MM.1S (cell line): ENCODE measurements at regions not wholly inside any gene's neighbourhood (a gene's known extent, or its start where the extent isn't known, plus 50 kb on each side); places are given as distances from the start of the nearest gene placed in this dataset.

Source experiments
- DNase-seq: peaks from one replicate; pipeline ENCODE4 v3.0.0-alpha.2; 2015
- H2AFZ ChIP-seq: fragments of 300-600 bp; sonication (generic); 2 replicates; pipeline ENCODE4 v1.6.0; 2016; ENCODE audit warnings: antibody characterized with exemption, low read length
- H3F3A ChIP-seq: fragments of 300-600 bp; sonication (generic); 2 replicates; pipeline ENCODE4 v1.6.1; 2016; ENCODE audit warnings: mild to moderate bottlenecking, antibody characterized with exemption, low read length, moderate library complexity, mixed read lengths; ENCODE audit not compliant: insufficient read depth
- H3K27ac ChIP-seq: fragments of 300-600 bp; sonication (generic); 2 replicates; pipeline ENCODE4 v1.5.1; 2016; ENCODE audit warnings: mild to moderate bottlenecking, low read length
- H3K27me3 ChIP-seq: fragments of 300-600 bp; sonication (generic); replicated peaks from 2 replicates; pipeline ENCODE4 v1.6.0; 2016; ENCODE audit warnings: low read length; ENCODE audit not compliant: insufficient read depth
- H3K36me3 ChIP-seq: fragments of 300-600 bp; sonication (generic); replicated peaks from 2 replicates; pipeline ENCODE4 v1.6.1; 2016; ENCODE audit warnings: mild to moderate bottlenecking, low read length, mixed read lengths; ENCODE audit not compliant: insufficient read depth
- H3K4me1 ChIP-seq: fragments of 300-600 bp; sonication (generic); 2 replicates; pipeline ENCODE4 v1.6.1; 2016; ENCODE audit warnings: low read length, mixed read lengths
- H3K4me2 ChIP-seq: fragments of 300-600 bp; sonication (generic); 2 replicates; pipeline ENCODE4 v1.6.0; 2016; ENCODE audit warnings: low read depth, low read length
- H3K4me3 ChIP-seq: fragments of 300-600 bp; sonication (generic); 2 replicates; pipeline ENCODE4 v1.5.1; 2016; ENCODE audit warnings: low read length, mixed read lengths
- H3K79me2 ChIP-seq: fragments of 300-600 bp; sonication (generic); 2 replicates; pipeline ENCODE4 v1.6.1; 2016; ENCODE audit warnings: mixed run types, low read length, mixed read lengths
- H3K9ac ChIP-seq: fragments of 300-600 bp; sonication (generic); 2 replicates; pipeline ENCODE4 v1.6.1; 2016; ENCODE audit warnings: low read length, mixed read lengths
- H3K9me2 ChIP-seq: fragments of 300-600 bp; sonication (generic); replicated peaks from 2 replicates; pipeline ENCODE4 v1.6.1; 2016; ENCODE audit warnings: mild to moderate bottlenecking, low read length, mixed read lengths; ENCODE audit not compliant: insufficient read depth
- H3K9me3 ChIP-seq: fragments of 300-600 bp; sonication (generic); replicated peaks from 2 replicates; pipeline ENCODE4 v1.6.1; 2016; ENCODE audit warnings: mild to moderate bottlenecking, low read length, mixed read lengths; ENCODE audit not compliant: insufficient read depth
- H4K20me1 ChIP-seq: fragments of 300-600 bp; sonication (generic); 2 replicates; pipeline ENCODE4 v1.6.1; 2016; ENCODE audit warnings: mild to moderate bottlenecking, low read length, moderate library complexity, mixed read lengths; ENCODE audit not compliant: insufficient read depth
- CTCF ChIP-seq: fragments of 300-600 bp; sonication (generic); IDR thresholded peaks from 2 replicates; pipeline ENCODE4 v1.5.1; 2016; ENCODE audit warnings: antibody characterized with exemption, low read length, mixed read lengths
- EZH2 ChIP-seq: fragments of 300-600 bp; sonication (generic); optimal IDR thresholded peaks from 2 replicates; pipeline ENCODE3; 2017; ENCODE audit warnings: low read depth, mild to moderate bottlenecking, antibody characterized with exemption, low read length, mixed read lengths
- EZH2phosphoT487 ChIP-seq: fragments of 300-600 bp; sonication (generic); IDR thresholded peaks from 2 replicates; pipeline ENCODE4 v1.6.1; 2018; ENCODE audit warnings: antibody characterized with exemption, low read length

- Histone ChIP-seq H3K9me3 (no peaks in the 10 kb centered on the region), H3K9me2 (no peaks in the 10 kb centered on the region)
- no peak for TF ChIP-seq CTCF
- no peak for TF ChIP-seq EZH2phosphoT487
- no peak for TF ChIP-seq EZH2
Measured at GRCh38 chr12:77345336-77345735, 280.0 kb upstream of the E2F7 start.

GRCh38 chr12:77344651-77345050 is 279.3 kb upstream of the E2F7 start:
- Histone ChIP-seq H3K36me3 (no peaks in the 10 kb centered on the region), H3K4me2 (no peak overlapping the region), H3K4me1 (no peaks in the 10 kb centered on the region), H3K27ac (no peak overlapping the region), H3K4me3 (no peak overlapping the region), H3K9me2 (no peaks in the 10 kb centered on the region), H3F3A (no peaks in the 10 kb centered on the region), H4K20me1 (no peaks in the 10 kb centered on the region), H3K9me3 (no peaks in the 10 kb centered on the region), H3K79me2 (no peaks in the 10 kb centered on the region), H3K9ac (no peak overlapping the region), H3K27me3 (no peaks in the 10 kb centered on the region), H2AFZ (no peak overlapping the region)
- DNase-seq, result no peak
- TF ChIP-seq EZH2phosphoT487 (no peak), CTCF (no peak), EZH2 (no peak)

More at GRCh38 chr12:77345336-77345735, 280.0 kb upstream of the E2F7 start:
- Histone ChIP-seq H3K4me2 (no peak overlapping the region), H3K4me3 (no peak overlapping the region), H3F3A (no peaks in the 10 kb centered on the region), H3K27ac (no peak overlapping the region), H3K79me2 (no peaks in the 10 kb centered on the region), H2AFZ (no peak overlapping the region), H3K4me1 (no peaks in the 10 kb centered on the region), H3K36me3 (no peaks in the 10 kb centered on the region), H3K27me3 (no peaks in the 10 kb centered on the region), H4K20me1 (no peaks in the 10 kb centered on the region), H3K9ac (no peak overlapping the region)
- no peak for DNase-seq

GRCh38 chr12:77343291-77343690 is 277.9 kb upstream of the E2F7 start:
- H3K27ac ChIP-seq, result no peak overlapping the region
- no peak overlapping the region for H3K9ac ChIP-seq
- no peaks in the 10 kb centered on the region for H3K36me3 ChIP-seq
- H3K4me3 ChIP-seq, result no peak overlapping the region
- no peaks in the 10 kb centered on the region for H3F3A ChIP-seq
- no peaks in the 10 kb centered on the region for H3K9me2 ChIP-seq
- no peak overlapping the region for H3K4me2 ChIP-seq
- no peak for TF ChIP-seq EZH2phosphoT487
- no peak for TF ChIP-seq CTCF
- no peak for TF ChIP-seq EZH2
- no peaks in the 10 kb centered on the region for H3K4me1 ChIP-seq
- no peaks in the 10 kb centered on the region for H3K9me3 ChIP-seq
- DNase-seq, result no peak
- H3K79me2 ChIP-seq, result no peaks in the 10 kb centered on the region
- H3K27me3 ChIP-seq, result no peaks in the 10 kb centered on the region
- H4K20me1 ChIP-seq, result no peaks in the 10 kb centered on the region
- H2AFZ ChIP-seq, result no peak overlapping the region
